Mesothelial cell of epicardium (in vitro differentiated cells): ENCODE measurements at regions not wholly inside any gene's neighbourhood (a gene's known extent, or its start where the extent isn't known, plus 50 kb on each side); places are given as distances from the start of the nearest gene placed in this dataset.

ENCODE experiments used
- DNase-seq, 2 experiments: peaks; one replicate each; pipeline ENCODE4 v3.0.0; 2021; ENCODE audit warnings: low spot score in 2 of 2; ENCODE audit not compliant: unreplicated experiment in 2 of 2
- H3K27ac Mint-ChIP-seq: 2 replicates; pipeline ENCODE4 v1.8.0; 2021; ENCODE audit warnings: mixed read lengths
- H3K27me3 Mint-ChIP-seq: 2 replicates; pipeline ENCODE4 v1.8.0; 2021; ENCODE audit warnings: low read depth, mixed read lengths
- H3K36me3 Mint-ChIP-seq: 2 replicates; pipeline ENCODE4 v1.8.0; 2021; ENCODE audit warnings: mixed read lengths
- H3K4me1 Mint-ChIP-seq: 2 replicates; pipeline ENCODE4 v1.8.0; 2021; ENCODE audit warnings: mixed read lengths
- H3K4me3 Mint-ChIP-seq: 2 replicates; pipeline ENCODE4 v1.8.0; 2021; ENCODE audit warnings: mild to moderate bottlenecking, moderate library complexity, mixed read lengths
- H3K9me3 Mint-ChIP-seq: 2 replicates; pipeline ENCODE4 v1.8.0; 2021; ENCODE audit warnings: mixed read lengths
- CTCF ChIP-seq: fragments of 200-600 bp; sonication (generic); IDR thresholded peaks from one replicate; pipeline ENCODE4 v1.5.0; 2021; ENCODE audit warnings: antibody characterized with exemption; ENCODE audit not compliant: unreplicated experiment

DNA sequence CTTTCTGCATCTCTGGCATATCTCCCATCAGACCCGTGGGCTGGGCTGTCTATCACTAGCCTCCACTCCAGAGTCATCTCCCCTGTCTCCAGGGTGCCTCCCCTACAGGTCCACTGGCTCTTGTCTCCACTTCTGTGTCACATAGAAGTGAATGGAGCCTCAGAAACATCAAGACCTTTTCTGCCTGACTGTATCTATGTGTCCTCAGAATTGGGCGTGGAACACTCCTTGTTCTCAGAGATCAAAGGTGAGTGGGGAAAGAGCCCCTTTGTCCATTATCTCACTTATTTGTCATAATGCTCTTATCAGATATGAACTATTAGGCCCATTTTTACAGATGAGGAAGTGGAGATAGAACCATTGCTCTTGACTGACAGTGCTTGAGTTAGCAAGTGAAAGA lies 211.0 kb downstream of the CYRIA start:
- H3K27me3 Mint-ChIP-seq = no peaks in the 10 kb centered on the region
- H3K4me1 Mint-ChIP-seq = peaks cover 2% of the 10 kb centered on the region
- H3K36me3 Mint-ChIP-seq = peaks cover 9% of the 10 kb centered on the region
- no peak for DNase-seq
- no peak for TF ChIP-seq CTCF
- H3K9me3 Mint-ChIP-seq = peaks cover 20% of the 10 kb centered on the region
- no peak overlapping the region for H3K4me3 Mint-ChIP-seq
- H3K27ac Mint-ChIP-seq = no peak overlapping the region

GRCh38 chr2:16452123-16452522 lies 213.5 kb downstream of the CYRIA start:
- Mint-ChIP-seq H3K27me3 (no peaks in the 10 kb centered on the region), H3K36me3 (no peaks in the 10 kb centered on the region), H3K4me3 (no peak overlapping the region), H3K27ac (no peak overlapping the region), H3K4me1 (peaks cover 2% of the 10 kb centered on the region), H3K9me3 (no peaks in the 10 kb centered on the region)
- DNase-seq = no peak
- TF ChIP-seq CTCF = no peak

- DNase-seq = no peak
- Mint-ChIP-seq H3K9me3 (no peaks in the 10 kb centered on the region), H3K4me1 (no peaks in the 10 kb centered on the region), H3K27ac (no peak overlapping the region), H3K36me3 (no peaks in the 10 kb centered on the region), H3K4me3 (no peak overlapping the region), H3K27me3 (no peaks in the 10 kb centered on the region)
- TF ChIP-seq CTCF = no peak
Measured at GRCh38 chr2:16446706-16447105, 218.9 kb downstream of the CYRIA start.

- no peak overlapping the region for H3K4me3 Mint-ChIP-seq
- no peak overlapping the region for H3K27ac Mint-ChIP-seq
- H3K9me3 Mint-ChIP-seq = peaks cover 6% of the 10 kb centered on the region
- DNase-seq = no peak
- H3K27me3 Mint-ChIP-seq = no peaks in the 10 kb centered on the region
- no peaks in the 10 kb centered on the region for H3K36me3 Mint-ChIP-seq
- H3K4me1 Mint-ChIP-seq = no peaks in the 10 kb centered on the region
- TF ChIP-seq CTCF = no peak
Measured at GRCh38 chr2:16442971-16443370, 222.7 kb downstream of the CYRIA start.

DNA sequence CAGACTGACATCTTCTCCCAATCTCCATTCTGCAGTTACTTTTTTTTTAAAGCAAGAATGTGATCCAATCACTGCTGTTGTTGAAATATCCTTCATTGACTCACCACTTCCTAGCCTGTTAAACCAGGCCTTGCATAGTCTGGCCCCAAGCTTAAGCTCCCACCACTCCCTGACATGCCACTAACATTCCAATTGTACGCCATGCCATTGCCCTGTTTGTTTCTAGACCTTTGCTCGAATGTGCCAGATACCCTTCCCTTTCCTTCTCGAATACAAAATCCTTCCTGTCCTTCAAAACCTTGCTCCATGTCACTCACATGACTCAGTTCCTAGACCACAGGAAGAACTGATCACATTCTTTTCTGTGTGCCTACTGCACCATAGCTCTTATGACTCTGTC lies 224.2 kb downstream of the CYRIA start:
- H3K4me3 Mint-ChIP-seq = no peak overlapping the region
- H3K27me3 Mint-ChIP-seq = no peaks in the 10 kb centered on the region
- H3K4me1 Mint-ChIP-seq = no peaks in the 10 kb centered on the region
- no peaks in the 10 kb centered on the region for H3K36me3 Mint-ChIP-seq
- H3K27ac Mint-ChIP-seq = no peak overlapping the region
- DNase-seq = no peak
- peaks cover 6% of the 10 kb centered on the region for H3K9me3 Mint-ChIP-seq
- TF ChIP-seq CTCF = no peak

DNA sequence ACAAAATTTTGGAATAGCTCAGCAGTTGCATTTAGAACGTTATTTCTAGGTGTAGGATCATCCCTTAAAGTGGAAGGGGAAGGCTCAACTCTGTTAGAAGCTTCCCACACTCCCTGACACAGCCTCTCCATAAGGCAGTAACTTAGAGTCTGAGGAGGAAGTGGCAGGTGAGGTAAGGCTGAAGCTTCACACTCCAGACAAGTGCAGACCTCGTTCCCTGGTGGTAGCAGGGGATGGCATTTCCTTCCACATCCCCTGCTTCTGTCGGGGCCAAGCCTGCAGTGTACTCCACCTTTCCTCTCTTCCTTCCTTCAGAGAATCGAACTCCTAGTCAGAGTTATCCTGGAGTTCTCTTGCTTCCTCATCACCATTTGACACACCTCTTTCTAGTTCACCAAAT lies 224.7 kb downstream of the CYRIA start:
- Mint-ChIP-seq H3K27ac (no peak overlapping the region), H3K4me3 (no peak overlapping the region), H3K4me1 (no peaks in the 10 kb centered on the region), H3K36me3 (no peaks in the 10 kb centered on the region), H3K27me3 (no peaks in the 10 kb centered on the region), H3K9me3 (peaks cover 6% of the 10 kb centered on the region)
- no peak for TF ChIP-seq CTCF
- DNase-seq = no peak
